ENCODE measurements at regions not wholly inside any gene's neighbourhood (a gene's known extent, or its start where the extent isn't known, plus 50 kb on each side); places are given as distances from the start of the nearest gene placed in this dataset.

- TF ChIP-seq EZH2 (IDR thresholded peaks at IDR 0.05; ENCODE audit: borderline replicate concordance, low read depth, low read length, severe bottlenecking) (no peak), CTCF (IDR thresholded peaks at IDR 0.05; ENCODE audit: borderline replicate concordance, extremely low read depth, low read length, poor library complexity, severe bottlenecking) (no peak)
Measured at GRCh38 chr3:6354653-6355052, 506.3 kb upstream of the GRM7 start.

Data from DND-41 (cell line).